GM12875 (cell line): ENCODE measurements at regions not wholly inside any gene's neighbourhood (a gene's known extent, or its start where the extent isn't known, plus 50 kb on each side); places are given as distances from the start of the nearest gene placed in this dataset.

Source experiments
- H3K4me3 ChIP-seq: one replicate; pipeline ENCODE4 v1.5.1; 2011; ENCODE audit warnings: low read depth, low read length, control low read depth
- TF ChIP-seq, protein P1 (sequence below): IDR thresholded peaks from 2 replicates; pipeline ENCODE4 v1.5.1; 2011; ENCODE audit warnings: low read depth, mild to moderate bottlenecking, control low read depth, inconsistent platforms, low read length, moderate library complexity, borderline replicate concordance; ENCODE audit not compliant: insufficient read depth

DNA sequence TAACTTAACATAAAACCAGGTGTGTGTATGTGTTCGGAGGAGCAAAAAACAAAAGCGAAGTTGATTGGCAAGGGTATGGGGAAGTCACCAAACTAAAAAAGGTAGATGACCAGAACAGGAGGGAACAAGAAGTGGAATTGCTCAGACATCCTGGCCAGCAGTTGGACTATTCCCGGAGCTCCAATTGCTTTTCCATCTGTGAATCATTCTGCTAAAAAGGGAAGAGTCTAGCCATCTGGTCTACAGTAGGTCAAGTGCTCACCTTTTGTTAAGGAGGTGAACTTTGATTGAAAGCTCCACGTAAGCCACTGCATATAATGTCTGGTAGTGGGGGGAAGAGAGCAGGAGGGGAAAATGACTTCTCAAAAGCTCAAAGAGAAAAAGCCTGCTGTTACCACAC, 50.0 kb upstream of the BET1 start:
- TF ChIP-seq, protein P1, sequence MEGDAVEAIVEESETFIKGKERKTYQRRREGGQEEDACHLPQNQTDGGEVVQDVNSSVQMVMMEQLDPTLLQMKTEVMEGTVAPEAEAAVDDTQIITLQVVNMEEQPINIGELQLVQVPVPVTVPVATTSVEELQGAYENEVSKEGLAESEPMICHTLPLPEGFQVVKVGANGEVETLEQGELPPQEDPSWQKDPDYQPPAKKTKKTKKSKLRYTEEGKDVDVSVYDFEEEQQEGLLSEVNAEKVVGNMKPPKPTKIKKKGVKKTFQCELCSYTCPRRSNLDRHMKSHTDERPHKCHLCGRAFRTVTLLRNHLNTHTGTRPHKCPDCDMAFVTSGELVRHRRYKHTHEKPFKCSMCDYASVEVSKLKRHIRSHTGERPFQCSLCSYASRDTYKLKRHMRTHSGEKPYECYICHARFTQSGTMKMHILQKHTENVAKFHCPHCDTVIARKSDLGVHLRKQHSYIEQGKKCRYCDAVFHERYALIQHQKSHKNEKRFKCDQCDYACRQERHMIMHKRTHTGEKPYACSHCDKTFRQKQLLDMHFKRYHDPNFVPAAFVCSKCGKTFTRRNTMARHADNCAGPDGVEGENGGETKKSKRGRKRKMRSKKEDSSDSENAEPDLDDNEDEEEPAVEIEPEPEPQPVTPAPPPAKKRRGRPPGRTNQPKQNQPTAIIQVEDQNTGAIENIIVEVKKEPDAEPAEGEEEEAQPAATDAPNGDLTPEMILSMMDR = no peak
- H3K4me3 ChIP-seq = no peak overlapping the region

DNA sequence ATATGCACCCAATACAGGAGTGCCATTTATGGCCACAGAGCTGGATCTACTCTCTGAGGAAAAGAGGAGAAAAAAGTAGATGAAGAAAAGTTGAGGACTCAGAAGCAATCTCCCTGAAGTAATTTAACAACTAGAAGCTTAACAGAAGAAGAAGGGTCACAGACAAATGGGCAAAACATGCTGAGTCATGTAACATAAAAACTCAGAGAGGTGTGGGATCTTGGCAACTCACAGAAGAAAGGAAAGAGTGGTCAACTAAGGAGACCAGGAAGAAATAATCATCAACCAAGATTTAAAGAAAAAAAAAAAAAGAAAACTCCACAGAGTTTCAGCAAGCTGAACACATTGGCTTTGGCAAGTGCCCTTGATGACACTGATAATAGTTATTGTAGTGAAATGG, 51.8 kb upstream of the BET1 start:
- no peak overlapping the region for H3K4me3 ChIP-seq
- TF ChIP-seq, protein P1 = no peak

DNA sequence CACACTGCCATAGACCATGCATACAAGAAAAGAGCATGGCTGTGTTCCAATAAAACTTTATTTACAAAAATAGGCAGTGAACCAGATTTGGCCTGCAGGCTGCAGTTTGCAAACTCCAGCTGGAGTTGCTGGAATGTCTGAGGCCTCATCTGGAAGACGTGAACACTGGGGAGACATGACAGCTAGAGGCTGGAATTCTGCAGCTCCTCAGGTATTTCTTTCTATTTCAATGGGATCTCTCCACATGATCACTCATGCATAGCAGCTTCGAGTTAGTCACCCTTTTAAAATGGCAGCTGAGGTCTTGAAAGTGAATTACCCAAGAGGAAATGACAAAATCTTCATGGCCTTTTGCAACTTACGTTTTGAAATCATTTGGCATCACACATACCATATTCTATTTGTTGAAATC, 52.6 kb upstream of the BET1 start:
- TF ChIP-seq, protein P1 = no peak
- H3K4me3 ChIP-seq = no peak overlapping the region

DNA sequence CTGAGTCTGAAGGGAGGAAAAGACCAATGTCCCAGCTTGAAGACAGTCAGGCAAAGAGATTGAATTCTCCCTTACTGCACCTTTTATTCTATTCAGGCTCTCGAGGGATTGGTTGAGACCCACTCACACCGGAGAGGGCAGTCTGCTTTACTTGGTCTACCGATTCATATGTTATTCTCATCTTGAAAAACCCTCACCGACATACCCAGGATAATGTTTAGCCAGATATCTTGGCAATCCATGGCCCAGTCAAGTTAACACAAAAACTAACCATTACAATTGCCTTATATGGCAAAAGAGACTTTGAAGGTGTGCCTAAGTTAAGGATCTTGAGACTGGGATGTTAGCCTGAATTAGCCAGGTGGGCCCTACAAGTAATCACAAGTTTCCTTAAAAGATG, 53.8 kb upstream of the BET1 start:
- TF ChIP-seq, protein P1 = no peak
- no peak overlapping the region for H3K4me3 ChIP-seq

DNA sequence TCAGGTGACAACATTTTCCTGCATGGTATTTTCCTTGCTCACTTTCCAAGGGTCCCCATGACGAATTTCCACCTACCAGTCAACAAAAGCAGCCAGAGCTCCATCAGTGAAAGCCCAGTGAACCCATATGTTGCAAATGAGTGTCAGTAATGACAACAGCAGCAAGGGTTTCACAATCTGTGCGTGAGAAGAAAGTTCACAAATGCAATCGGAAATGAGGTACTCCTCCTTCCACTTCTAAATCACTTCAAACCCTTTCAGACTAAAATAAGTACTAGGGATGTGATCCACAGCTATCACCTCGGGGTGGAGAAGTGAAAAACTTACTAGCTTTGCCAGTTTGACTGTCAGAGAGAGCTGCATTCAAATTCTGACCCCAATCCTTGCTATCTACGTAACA, 55.6 kb upstream of the BET1 start:
- no peak overlapping the region for H3K4me3 ChIP-seq
- TF ChIP-seq, protein P1 = no peak

DNA sequence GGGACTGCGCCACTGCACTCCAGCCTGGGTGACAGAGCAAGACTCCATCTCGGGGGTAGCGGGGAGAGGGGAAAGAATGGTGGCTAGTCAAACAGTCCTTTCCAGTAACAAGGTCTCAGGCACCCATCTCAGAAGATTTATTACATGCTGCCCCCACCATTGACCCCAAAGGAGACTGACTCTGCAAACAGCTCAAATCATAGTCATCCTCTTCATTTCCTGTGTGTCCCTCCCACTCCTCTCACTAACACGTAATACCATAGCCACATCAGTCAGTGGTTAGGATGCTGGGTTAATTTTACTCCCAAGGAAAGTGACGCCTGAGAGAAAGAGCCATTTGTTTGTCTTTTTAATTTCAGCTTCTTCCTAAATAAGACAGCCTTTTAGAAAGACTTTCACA, 56.6 kb upstream of the BET1 start:
- TF ChIP-seq, protein P1 = no peak
- H3K4me3 ChIP-seq = no peak overlapping the region

DNA sequence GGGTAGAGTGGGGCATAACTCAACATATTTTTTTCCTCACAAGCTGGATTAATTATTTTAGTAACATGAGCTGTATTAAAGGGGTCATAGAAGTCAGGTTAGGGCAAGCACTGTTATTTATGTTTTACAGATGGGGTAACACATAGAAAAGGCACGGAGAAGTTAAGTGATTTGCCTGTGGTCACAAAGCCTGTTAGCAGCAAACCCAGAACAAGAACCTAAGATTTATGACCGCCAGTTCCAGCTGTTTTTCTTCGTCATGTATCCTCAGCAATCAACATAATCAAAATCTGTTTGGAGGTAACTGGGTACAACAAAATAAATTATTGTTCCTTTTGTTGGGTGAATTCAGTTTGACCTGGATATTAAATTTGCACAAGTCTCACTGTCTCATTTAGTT, 57.2 kb upstream of the BET1 start:
- TF ChIP-seq, protein P1 = no peak
- no peak overlapping the region for H3K4me3 ChIP-seq
